HG02798 (cell line): ENCODE measurements at regions not wholly inside any gene's neighbourhood (a gene's known extent, or its start where the extent isn't known, plus 50 kb on each side); places are given as distances from the start of the nearest gene placed in this dataset.

Experiments
- ATAC-seq: cut with Tn5 transposase; IDR thresholded peaks from one replicate; pipeline ENCODE4 v1.9.1; 2021; ENCODE audit warnings: mild to moderate bottlenecking; ENCODE audit not compliant: unreplicated experiment, poor library complexity

- ATAC-seq = no peak
Measured at GRCh38 chr7:15801041-15801440, 114.6 kb upstream of the MEOX2 start.

- ATAC-seq = no peak
Measured at GRCh38 chr7:15798081-15798480, 111.6 kb upstream of the MEOX2 start.

DNA sequence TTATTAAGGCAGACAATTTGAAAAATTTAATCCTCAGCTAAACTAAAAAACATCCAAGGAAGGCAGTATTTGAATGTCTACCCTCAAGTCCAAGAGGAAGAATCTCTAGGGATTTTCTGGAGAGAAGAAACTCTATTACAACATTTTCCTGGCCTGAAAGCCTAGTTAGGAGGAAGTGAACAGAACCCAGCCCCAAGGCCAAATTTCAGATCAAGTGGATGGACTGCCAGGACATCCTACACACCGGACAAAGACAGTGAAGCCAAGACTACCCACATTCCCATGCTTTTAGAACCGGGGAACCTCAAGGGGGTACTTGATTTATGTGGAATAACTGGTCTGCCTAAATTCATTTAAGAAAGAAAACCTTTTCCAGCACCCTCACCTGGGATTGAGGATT, 108.9 kb upstream of the MEOX2 start:
- ATAC-seq = no peak

DNA sequence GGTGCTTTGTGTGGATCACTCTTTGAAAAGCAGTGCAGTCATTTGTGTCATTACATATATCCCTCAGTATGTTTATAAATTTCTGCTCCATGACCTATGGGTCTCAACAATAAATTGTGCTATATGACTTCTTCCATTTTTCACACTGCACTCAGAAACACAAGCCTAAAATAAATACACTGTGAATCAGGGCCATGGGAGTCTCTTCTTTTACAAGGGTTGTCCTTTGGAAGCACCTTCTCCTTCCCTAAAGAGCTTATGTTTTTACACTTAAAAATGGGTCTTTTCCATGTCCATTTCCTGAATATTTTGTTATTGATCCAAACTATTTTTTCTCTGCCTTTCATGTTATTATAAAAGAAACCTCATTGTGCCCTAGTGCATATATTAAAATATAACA, 108.3 kb upstream of the MEOX2 start:
- no peak for ATAC-seq

GRCh38 chr7:15784694-15785030, 98.2 kb upstream of the MEOX2 start:
- ATAC-seq = no peak

DNA sequence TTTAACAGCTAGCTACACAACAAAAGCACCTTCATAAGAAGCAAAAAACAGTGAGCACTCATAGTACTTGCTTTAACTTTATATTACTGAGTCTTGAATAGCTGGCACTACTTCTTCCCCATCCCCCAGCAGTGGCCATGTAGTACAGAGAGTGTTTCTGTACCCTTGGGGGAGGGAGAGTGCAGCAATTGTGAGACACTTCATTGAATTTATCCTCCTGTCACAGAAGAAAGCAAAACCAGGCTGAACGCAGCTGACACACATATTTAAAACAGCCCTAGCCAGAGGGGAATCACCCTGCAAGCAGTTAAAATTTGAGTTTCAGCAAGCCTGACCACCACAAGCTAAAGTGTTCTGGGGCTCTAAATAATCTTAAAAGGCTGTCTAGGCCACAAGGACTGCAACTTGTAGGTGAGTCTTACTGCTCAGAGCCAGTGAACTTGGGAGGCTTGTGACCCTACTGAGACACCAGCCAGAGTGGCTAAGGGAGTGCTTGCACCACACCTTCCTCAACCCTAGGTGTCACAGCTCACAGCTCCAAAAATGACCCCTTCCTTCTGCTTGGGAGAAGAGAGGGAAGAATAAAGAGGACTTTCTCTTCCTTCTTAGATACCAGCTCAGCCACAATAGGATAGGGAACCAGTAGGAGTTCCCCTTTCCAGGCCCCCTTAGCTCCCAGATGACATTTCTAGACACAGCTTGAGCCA, 97.7 kb upstream of the MEOX2 start:
- ATAC-seq = no peak

DNA sequence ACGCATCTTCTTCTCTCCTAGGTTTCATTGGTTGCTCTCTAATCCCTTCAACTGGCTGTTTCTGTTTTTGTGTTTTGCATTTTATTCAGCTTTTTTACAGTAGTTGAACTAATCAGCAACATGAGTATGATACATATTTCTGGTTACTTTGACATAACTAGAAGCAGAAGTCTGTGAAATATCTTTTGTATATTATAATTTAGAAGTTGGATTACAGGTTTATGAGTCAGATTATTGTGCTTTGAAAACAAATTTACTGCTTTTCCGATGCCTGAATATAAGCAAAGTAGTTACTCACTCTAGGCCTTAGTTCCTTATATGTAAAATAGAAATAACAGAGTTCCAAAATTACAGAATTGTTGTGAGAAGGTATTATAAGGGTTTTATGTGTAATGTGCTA, 96.2 kb upstream of the MEOX2 start:
- no peak for ATAC-seq

- ATAC-seq = no peak
Measured at GRCh38 chr7:15781944-15782343, 95.5 kb upstream of the MEOX2 start.

DNA sequence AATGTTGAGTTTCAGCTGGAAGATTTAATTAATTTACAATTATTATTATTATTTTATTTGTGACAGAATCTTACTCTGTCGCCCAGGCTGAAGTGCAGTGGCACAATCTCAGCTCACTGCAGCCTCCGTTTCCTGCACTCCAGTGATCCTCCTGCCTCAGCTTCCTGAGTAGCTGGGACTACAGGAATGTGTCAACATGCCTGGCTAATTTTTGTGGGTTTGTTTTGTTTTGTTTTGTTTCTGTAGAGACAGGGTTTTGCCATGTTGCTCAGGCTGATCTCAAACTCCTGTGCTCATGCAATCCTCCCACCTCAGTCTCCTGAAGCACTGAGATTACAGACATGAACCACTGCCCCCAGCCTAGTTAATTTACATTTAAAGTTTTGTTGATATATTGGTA, 93.8 kb upstream of the MEOX2 start:
- ATAC-seq = no peak

GRCh38 chr7:15778191-15778590, 91.7 kb upstream of the MEOX2 start:
- no peak for ATAC-seq

- ATAC-seq = no peak
Measured at GRCh38 chr7:15765753-15766152, 79.3 kb upstream of the MEOX2 start.

DNA sequence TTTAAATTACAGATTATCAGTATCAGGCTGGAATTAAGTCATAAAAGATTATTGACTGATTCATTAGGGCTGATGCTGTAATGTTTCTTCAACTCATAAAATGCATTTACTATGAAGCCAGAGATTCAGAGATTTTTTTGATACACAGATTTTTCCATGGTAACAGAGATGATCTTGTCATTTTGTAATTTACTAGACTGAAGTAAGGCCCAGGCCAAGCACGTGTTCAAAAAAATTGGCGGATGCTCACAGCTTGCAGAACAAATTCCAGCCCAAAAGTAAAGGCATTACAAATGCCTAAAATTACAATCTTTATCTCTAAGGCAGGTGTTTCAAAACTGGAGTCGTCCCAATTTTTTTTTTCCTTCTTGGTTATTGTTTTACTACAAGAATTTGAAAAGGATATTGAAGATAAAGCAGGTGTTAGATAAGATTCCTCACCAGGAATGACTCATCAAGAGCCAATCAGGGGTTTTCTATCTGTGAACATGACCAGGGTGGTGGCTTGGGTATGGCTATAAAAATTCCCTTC, 78.4 kb upstream of the MEOX2 start:
- ATAC-seq = no peak

DNA sequence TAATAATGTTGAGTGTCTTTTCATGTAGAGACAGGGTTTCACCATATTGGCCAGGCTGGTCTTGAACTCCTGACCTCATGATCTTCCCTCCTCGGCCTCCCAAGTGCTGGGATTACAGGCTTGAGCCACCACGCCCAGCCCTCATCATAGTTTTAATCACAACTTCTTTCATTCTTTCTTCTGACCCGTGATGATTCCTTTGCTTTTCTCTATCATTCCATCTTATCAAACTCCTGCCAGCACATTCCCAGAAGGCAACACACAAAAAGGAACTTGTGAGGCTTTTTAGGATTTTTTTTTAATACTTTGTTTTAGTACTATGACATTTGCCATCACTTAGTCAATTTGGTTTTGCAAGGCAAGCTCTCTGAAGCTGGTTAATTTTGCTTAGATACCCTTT, 77.5 kb upstream of the MEOX2 start:
- ATAC-seq = no peak

GRCh38 chr7:15757041-15758000, 70.8 kb upstream of the MEOX2 start:
- ATAC-seq = no peak

GRCh38 chr7:15755061-15755460, 68.6 kb upstream of the MEOX2 start:
- ATAC-seq = no peak

GRCh38 chr7:15753887-15754579, 67.5 kb upstream of the MEOX2 start:
- no peak for ATAC-seq

DNA sequence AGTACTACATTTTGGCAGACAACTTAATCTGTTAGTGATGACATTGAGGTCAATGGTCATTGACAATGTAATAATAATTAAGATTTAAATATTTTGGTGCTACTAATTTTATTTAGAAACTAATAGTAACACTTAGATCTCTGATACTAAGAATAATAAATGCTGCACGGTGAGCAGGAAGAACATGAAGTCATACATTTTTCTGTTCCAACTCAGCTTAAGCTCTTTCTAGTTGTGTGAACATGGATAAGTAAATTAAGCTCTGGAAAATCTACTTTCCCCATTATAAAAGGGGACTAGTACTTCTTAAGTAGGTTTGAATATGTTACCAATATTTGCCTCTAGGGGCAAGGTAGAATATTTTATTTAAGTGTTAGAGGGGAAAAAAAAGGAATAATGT, 65.9 kb upstream of the MEOX2 start:
- no peak for ATAC-seq

- ATAC-seq = no peak
Measured at GRCh38 chr7:15751191-15751701, 64.8 kb upstream of the MEOX2 start.

DNA sequence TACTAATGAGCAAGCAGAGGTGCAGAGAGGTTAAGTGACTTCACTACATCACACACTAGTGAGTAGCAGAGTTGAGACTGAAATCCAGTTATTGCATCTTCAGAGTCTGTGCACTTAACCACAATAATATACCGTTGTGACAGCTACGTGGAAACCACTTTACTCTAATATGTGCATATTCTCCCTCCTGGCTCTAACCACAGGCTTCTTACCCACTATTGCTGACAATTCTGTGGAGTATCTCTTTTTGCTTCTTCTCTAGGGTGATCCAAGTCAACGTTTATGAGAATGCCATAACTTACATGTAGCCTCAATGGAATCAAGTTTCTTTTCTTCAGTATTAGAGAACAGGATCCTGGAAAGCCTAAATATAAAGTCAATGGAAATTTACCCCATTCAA, 64.2 kb upstream of the MEOX2 start:
- no peak for ATAC-seq

DNA sequence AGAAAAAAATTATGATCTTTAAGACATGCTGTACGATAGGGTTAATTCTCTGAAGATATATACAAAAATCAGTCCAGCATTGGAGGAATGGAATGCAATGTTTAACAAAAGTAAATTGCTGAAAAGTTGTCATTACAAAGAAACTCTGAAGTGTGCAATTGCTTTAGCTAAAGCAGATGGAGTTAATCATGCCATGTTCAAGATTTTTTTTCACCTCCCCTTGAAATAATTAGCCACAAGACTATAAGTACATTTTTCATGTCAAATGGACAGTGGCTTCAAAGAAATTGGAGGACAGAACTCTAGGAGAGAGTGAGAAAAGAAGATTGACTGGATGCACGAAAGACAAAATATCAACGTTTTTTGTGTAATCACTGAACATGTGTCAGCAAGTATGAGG, 63.1 kb upstream of the MEOX2 start:
- no peak for ATAC-seq

- ATAC-seq = no peak
Measured at GRCh38 chr7:15747712-15748111, 61.2 kb upstream of the MEOX2 start.
